ENCODE measurements at regions not wholly inside any gene's neighbourhood (a gene's known extent, or its start where the extent isn't known, plus 50 kb on each side); places are given as distances from the start of the nearest gene placed in this dataset.

DNA sequence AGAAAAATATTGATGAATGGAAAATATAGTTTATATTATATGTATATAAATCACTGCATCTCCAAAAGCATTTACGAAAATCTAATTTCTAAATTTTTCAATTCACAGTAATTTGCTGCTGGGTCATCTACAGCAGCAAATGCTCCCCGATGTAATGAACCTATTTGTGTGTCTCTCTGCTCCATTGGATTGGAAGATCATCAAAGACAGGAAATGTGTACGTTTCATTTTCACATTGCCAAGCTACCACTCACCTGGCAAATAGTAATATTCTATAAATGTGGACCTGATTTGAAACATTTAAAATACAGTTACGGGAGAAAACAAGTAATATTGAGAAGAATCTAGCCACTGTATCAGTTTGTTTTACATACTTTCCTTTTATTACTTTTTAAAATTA is 317.7 kb downstream of the PAPSS1 start:
- TF ChIP-seq, protein P1, sequence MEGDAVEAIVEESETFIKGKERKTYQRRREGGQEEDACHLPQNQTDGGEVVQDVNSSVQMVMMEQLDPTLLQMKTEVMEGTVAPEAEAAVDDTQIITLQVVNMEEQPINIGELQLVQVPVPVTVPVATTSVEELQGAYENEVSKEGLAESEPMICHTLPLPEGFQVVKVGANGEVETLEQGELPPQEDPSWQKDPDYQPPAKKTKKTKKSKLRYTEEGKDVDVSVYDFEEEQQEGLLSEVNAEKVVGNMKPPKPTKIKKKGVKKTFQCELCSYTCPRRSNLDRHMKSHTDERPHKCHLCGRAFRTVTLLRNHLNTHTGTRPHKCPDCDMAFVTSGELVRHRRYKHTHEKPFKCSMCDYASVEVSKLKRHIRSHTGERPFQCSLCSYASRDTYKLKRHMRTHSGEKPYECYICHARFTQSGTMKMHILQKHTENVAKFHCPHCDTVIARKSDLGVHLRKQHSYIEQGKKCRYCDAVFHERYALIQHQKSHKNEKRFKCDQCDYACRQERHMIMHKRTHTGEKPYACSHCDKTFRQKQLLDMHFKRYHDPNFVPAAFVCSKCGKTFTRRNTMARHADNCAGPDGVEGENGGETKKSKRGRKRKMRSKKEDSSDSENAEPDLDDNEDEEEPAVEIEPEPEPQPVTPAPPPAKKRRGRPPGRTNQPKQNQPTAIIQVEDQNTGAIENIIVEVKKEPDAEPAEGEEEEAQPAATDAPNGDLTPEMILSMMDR (IDR thresholded peaks at IDR 0.05; ENCODE audit: low read depth, low read length, poor library complexity, severe bottlenecking): no peak
- TF ChIP-seq EZH2phosphoT487 (IDR thresholded peaks at IDR 0.05; ENCODE audit: borderline replicate concordance, low read length): no peak

All from DOHH2 (cell line).